ENCODE measurements at regions not wholly inside any gene's neighbourhood (a gene's known extent, or its start where the extent isn't known, plus 50 kb on each side); places are given as distances from the start of the nearest gene placed in this dataset.

GRCh38 chr9:4921449-4921848 lies 63.6 kb upstream of the JAK2 start:
- Histone ChIP-seq H3K4me1 (ENCODE audit: insufficient read depth, low read length) (no peaks in the 10 kb centered on the region), H3K27me3 (ENCODE audit: control insufficient read depth in 1 of 2, insufficient read depth in 2 of 2, low read length in 2 of 2) (no peaks in the 10 kb centered on the region), H3K9me3 (ENCODE audit: control insufficient read depth in 1 of 2, insufficient read depth in 1 of 2, low read length in 2 of 2) (peaks cover 0 to 6% of the 10 kb centered on the region in 2 experiments), H3K4me3 (ENCODE audit: low read length) (no peak overlapping the region), H3K36me3 (ENCODE audit: insufficient read depth, low read length) (no peaks in the 10 kb centered on the region), H3K27ac (ENCODE audit: low read depth in 1 of 2, low read length in 2 of 2) (no peak overlapping the region)
- intact Hi-C loops (cut with DNase I, micrococcal nuclease) = loop anchor here (10.0 kb wide), 1 partner anchor 537 kb away; no protein-coding TSS in a partner anchor
- ChIA-PET POLR2A (no interaction called here), CTCF (no interaction called here)
- Mint-ChIP-seq H3K4me1 (ENCODE audit: low read depth) (peaks cover 5% of the 10 kb centered on the region), H3K27ac (no peak overlapping the region), H3K9me3 (peaks cover 3% of the 10 kb centered on the region), H3K36me3 (ENCODE audit: low read depth) (no peaks in the 10 kb centered on the region), H3K4me3 (no peak overlapping the region), H3K27me3 (no peaks in the 10 kb centered on the region)
- DNase-seq (no peak), ATAC-seq (ENCODE audit: poor library complexity) (no peak)
- TF ChIP-seq, protein P1, sequence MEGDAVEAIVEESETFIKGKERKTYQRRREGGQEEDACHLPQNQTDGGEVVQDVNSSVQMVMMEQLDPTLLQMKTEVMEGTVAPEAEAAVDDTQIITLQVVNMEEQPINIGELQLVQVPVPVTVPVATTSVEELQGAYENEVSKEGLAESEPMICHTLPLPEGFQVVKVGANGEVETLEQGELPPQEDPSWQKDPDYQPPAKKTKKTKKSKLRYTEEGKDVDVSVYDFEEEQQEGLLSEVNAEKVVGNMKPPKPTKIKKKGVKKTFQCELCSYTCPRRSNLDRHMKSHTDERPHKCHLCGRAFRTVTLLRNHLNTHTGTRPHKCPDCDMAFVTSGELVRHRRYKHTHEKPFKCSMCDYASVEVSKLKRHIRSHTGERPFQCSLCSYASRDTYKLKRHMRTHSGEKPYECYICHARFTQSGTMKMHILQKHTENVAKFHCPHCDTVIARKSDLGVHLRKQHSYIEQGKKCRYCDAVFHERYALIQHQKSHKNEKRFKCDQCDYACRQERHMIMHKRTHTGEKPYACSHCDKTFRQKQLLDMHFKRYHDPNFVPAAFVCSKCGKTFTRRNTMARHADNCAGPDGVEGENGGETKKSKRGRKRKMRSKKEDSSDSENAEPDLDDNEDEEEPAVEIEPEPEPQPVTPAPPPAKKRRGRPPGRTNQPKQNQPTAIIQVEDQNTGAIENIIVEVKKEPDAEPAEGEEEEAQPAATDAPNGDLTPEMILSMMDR (IDR thresholded peaks at IDR 0.05) = no peak

- H3K4me1 ChIP-seq (ENCODE audit: insufficient read depth, low read length) = no peaks in the 10 kb centered on the region
- no peaks in the 10 kb centered on the region for H3K36me3 Mint-ChIP-seq (ENCODE audit: low read depth)
Measured at GRCh38 chr9:4922101-4922500, 63.0 kb upstream of the JAK2 start.

DNA sequence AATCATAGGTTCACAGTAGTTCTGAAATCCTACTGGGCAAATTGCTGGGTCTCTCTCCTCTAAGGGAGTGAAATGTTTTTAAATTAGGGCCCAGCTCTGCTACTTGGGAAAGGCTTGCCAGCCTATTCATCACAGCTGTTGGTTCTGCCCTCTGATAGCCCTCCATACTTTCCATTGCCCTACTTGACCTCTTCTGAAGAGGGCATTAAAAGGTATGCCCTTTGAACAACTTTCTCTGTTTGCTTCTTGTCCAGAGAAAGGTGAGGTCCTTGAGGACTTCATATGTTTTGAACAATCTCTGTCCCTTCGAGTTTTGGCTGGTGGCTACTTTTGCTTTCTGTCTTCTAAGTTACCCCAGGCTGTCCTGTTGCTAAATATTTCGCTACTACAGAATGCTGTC lies 62.3 kb upstream of the JAK2 start:
- POLR2A ChIA-PET = no interaction called here
- intact Hi-C loops (cut with DNase I, micrococcal nuclease) = loop anchor here (10.0 kb wide), 1 partner anchor 538 kb away; no protein-coding TSS in a partner anchor
- no peaks in the 10 kb centered on the region for H3K36me3 Mint-ChIP-seq (ENCODE audit: low read depth)
- no peak overlapping the region for H3K27ac Mint-ChIP-seq
- Histone ChIP-seq H3K9me3 (ENCODE audit: control insufficient read depth in 1 of 2, insufficient read depth in 1 of 2, low read length in 2 of 2) (peaks cover 0 to 6% of the 10 kb centered on the region in 2 experiments), H3K36me3 (ENCODE audit: insufficient read depth, low read length) (no peaks in the 10 kb centered on the region), H3K27ac (ENCODE audit: low read depth in 1 of 2, low read length in 2 of 2) (no peak overlapping the region), H3K4me1 (ENCODE audit: insufficient read depth, low read length) (no peaks in the 10 kb centered on the region), H3K4me3 (ENCODE audit: low read length) (no peak overlapping the region), H3K27me3 (ENCODE audit: control insufficient read depth in 1 of 2, insufficient read depth in 2 of 2, low read length in 2 of 2) (no peaks in the 10 kb centered on the region)
- H3K27me3 Mint-ChIP-seq = no peaks in the 10 kb centered on the region
- TF ChIP-seq, protein P1 (IDR thresholded peaks at IDR 0.05) = no peak
- peaks cover under 1% of the 10 kb centered on the region for H3K9me3 Mint-ChIP-seq
- ATAC-seq (ENCODE audit: poor library complexity) (no peak), DNase-seq (no peak)
- peaks cover 5% of the 10 kb centered on the region for H3K4me1 Mint-ChIP-seq (ENCODE audit: low read depth)
- CTCF ChIA-PET = no interaction called here
- no peak overlapping the region for H3K4me3 Mint-ChIP-seq

More at GRCh38 chr9:4922101-4922500, 63.0 kb upstream of the JAK2 start:
- no peak overlapping the region for H3K4me3 ChIP-seq (ENCODE audit: low read length)
- TF ChIP-seq, protein P1 (IDR thresholded peaks at IDR 0.05) = no peak
- no peak overlapping the region for H3K27ac ChIP-seq (ENCODE audit: low read depth in 1 of 2, low read length in 2 of 2)
- peaks cover 3% of the 10 kb centered on the region for H3K9me3 Mint-ChIP-seq
- no peak for ATAC-seq (ENCODE audit: poor library complexity)
- H3K4me3 Mint-ChIP-seq = no peak overlapping the region
- H3K27me3 ChIP-seq (ENCODE audit: control insufficient read depth in 1 of 2, insufficient read depth in 2 of 2, low read length in 2 of 2) = no peaks in the 10 kb centered on the region
- POLR2A ChIA-PET = no interaction called here
- no peaks in the 10 kb centered on the region for H3K27me3 Mint-ChIP-seq
- no peak for DNase-seq
- H3K4me1 Mint-ChIP-seq (ENCODE audit: low read depth) = peaks cover 5% of the 10 kb centered on the region
- CTCF ChIA-PET = no interaction called here
- intact Hi-C loops (cut with DNase I, micrococcal nuclease) = loop anchor here (10.0 kb wide), 1 partner anchor 537 kb away; no protein-coding TSS in a partner anchor
- H3K36me3 ChIP-seq (ENCODE audit: insufficient read depth, low read length) = no peaks in the 10 kb centered on the region
- H3K27ac Mint-ChIP-seq = no peak overlapping the region
- H3K9me3 ChIP-seq (ENCODE audit: control insufficient read depth in 1 of 2, insufficient read depth in 1 of 2, low read length in 2 of 2) = peaks cover 0 to 6% of the 10 kb centered on the region in 2 experiments
